GM23248 (cell line): ENCODE measurements at regions not wholly inside any gene's neighbourhood (a gene's known extent, or its start where the extent isn't known, plus 50 kb on each side); places are given as distances from the start of the nearest gene placed in this dataset.

Source experiments
- DNase-seq: peaks from one replicate; pipeline ENCODE4 v3.0.0-alpha.2; 2015
- H2AFZ ChIP-seq: fragments of 200-600 bp; sonication (generic); 2 replicates; pipeline ENCODE4 v1.6.1; 2016; ENCODE audit warnings: antibody characterized with exemption
- H3F3A ChIP-seq: fragments of 200-600 bp; sonication (generic); 2 replicates; pipeline ENCODE4 v1.6.1; 2016; ENCODE audit warnings: mild to moderate bottlenecking, antibody characterized with exemption, mixed run types; ENCODE audit not compliant: insufficient read depth
- H3K27ac ChIP-seq: fragments of 200-600 bp; sonication (generic); 2 replicates; pipeline ENCODE4 v1.5.1; 2016; ENCODE audit warnings: mild to moderate bottlenecking
- H3K27me3 ChIP-seq: fragments of 200-600 bp; sonication (generic); replicated peaks from 2 replicates; pipeline ENCODE4 v1.6.1; 2016; ENCODE audit warnings: mild to moderate bottlenecking; ENCODE audit not compliant: insufficient read depth
- H3K36me3 ChIP-seq: fragments of 200-600 bp; sonication (generic); 2 replicates; pipeline ENCODE4 v1.6.1; 2016; ENCODE audit warnings: low read depth, mild to moderate bottlenecking
- H3K4me1 ChIP-seq: fragments of 200-600 bp; sonication (generic); 2 replicates; pipeline ENCODE4 v1.6.1; 2016; ENCODE audit warnings: mild to moderate bottlenecking; ENCODE audit not compliant: insufficient read depth
- H3K4me2 ChIP-seq: fragments of 200-600 bp; sonication (generic); one replicate; pipeline ENCODE4 v1.6.1; 2016; ENCODE audit warnings: mild to moderate bottlenecking; ENCODE audit not compliant: unreplicated experiment
- H3K4me3 ChIP-seq: fragments of 200-600 bp; sonication (generic); 2 replicates; pipeline ENCODE4 v1.5.1; 2016; ENCODE audit warnings: mild to moderate bottlenecking
- H3K79me2 ChIP-seq: fragments of 200-600 bp; sonication (generic); 2 replicates; pipeline ENCODE4 v1.6.1; 2016; ENCODE audit warnings: mild to moderate bottlenecking; ENCODE audit not compliant: insufficient read depth
- H3K9ac ChIP-seq: fragments of 200-600 bp; sonication (generic); 2 replicates; pipeline ENCODE4 v1.6.1; 2016; ENCODE audit warnings: mild to moderate bottlenecking
- H3K9me2 ChIP-seq: fragments of 200-600 bp; sonication (generic); 2 replicates; pipeline ENCODE4 v1.6.1; 2016; ENCODE audit warnings: mixed run types, mild to moderate bottlenecking, moderate library complexity; ENCODE audit not compliant: insufficient read depth
- H3K9me3 ChIP-seq: fragments of 200-600 bp; sonication (generic); one replicate; pipeline ENCODE4 v1.6.1; 2017; ENCODE audit warnings: low read depth
- H4K20me1 ChIP-seq: fragments of 200-600 bp; sonication (generic); 2 replicates; pipeline ENCODE4 v1.6.0; 2016; ENCODE audit not compliant: insufficient read depth
- EZH2 ChIP-seq: fragments of 200-600 bp; sonication (generic); IDR thresholded peaks from 2 replicates; pipeline ENCODE4 v1.6.1; 2018; ENCODE audit warnings: antibody characterized with exemption, mild to moderate bottlenecking; ENCODE audit not compliant: insufficient read depth, poor library complexity, severe bottlenecking
- EZH2phosphoT487 ChIP-seq: fragments of 200-600 bp; sonication (generic); IDR thresholded peaks from 2 replicates; pipeline ENCODE4 v1.6.1; 2018; ENCODE audit warnings: antibody characterized with exemption, moderate library complexity, mild to moderate bottlenecking, low read depth; ENCODE audit not compliant: insufficient read depth
- WGBS, 2 experiments: methylation state at CpG; one replicate each; pipeline ENCODE4 v1.1.6; 2015 to 2017; ENCODE audit warnings: low lambda C conversion rate in 2 of 2, low coverage in 1 of 2; ENCODE audit errors: missing lambda C conversion rate in 2 of 2; 5-methylcytosine and 5-hydroxymethylcytosine counted together
- in situ Hi-C: fragments of 300-500 bp; cut with MboI; formaldehyde crosslinking; loops from 2 replicates; pipeline ENCODE4 v1.15.0; 2020

DNA sequence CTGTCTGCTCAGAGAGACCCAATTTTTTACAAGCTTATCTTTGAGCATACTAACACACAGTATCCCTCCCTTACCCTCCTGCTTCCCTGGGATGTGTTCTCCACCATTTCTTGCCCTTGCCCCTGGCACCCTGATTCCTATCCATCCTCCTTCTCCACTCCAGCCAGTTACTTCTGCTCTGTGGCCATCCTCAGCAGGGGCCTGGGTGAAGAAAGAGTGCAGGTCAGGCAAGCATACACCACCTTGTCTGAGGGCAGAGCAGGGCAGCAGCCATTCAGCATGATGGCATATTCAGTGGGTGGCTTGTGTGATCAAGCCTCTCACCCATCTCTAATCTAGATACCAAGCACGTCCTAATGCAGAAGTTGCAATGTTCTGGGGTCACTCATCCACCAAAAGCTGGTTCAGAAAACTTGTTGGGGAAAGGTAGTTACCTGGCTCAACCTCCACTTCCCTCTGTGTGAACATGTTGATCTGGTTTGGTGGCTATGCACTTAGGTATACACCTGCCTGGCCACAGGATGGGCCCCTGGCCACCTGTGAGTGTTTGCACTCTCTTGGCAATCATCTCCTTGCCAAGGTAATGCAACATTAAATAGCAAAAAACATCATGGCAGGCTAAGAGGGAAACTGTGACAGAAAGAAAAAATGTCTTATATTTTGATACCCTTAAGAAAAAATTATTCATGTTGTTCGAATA, 900.3 kb upstream of the MIR17HG start:
- no peaks in the 10 kb centered on the region for H3K9me3 ChIP-seq
- DNase-seq: no peak
- H3K79me2 ChIP-seq: no peaks in the 10 kb centered on the region
- no peak overlapping the region for H3K27ac ChIP-seq
- H3K9me2 ChIP-seq: no peaks in the 10 kb centered on the region
- H2AFZ ChIP-seq: no peak overlapping the region
- in situ Hi-C loops: no loop called here
- H3K4me1 ChIP-seq: peaks cover 49% of the 10 kb centered on the region
- H3F3A ChIP-seq: peaks cover 43% of the 10 kb centered on the region
- no peak overlapping the region for H3K4me2 ChIP-seq
- H3K9ac ChIP-seq: no peak overlapping the region
- H4K20me1 ChIP-seq: no peaks in the 10 kb centered on the region
- H3K27me3 ChIP-seq: no peaks in the 10 kb centered on the region
- no peak for TF ChIP-seq EZH2phosphoT487
- no peak for TF ChIP-seq EZH2
- 90 to 93% methylated on average over 2 of the region's 2 CpGs for WGBS, 2 experiments
- H3K36me3 ChIP-seq: no peaks in the 10 kb centered on the region
- H3K4me3 ChIP-seq: no peak overlapping the region

DNA sequence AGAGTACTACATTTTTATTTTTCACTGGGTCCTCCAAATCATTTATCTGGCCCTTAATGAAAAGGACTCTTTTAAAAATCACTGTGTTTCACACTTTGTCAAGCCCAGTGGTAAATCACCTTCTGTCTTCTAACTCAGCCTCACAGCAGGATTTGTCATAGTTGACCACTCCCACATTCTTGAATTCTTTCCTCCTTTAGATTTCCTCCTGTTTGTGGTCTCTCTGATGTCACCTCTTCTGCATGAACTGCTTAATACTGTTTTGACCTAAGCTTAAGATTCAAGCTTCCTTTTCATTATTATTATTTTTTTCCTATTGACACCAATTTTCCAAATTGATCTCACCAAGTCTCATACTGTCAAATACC, 899.8 kb upstream of the MIR17HG start:
- 0 out of 2 replicates have a peak overlapping the region, but pooled peaks have one; percentile 29 for H3K27ac ChIP-seq
- no peak overlapping the region for H3K4me3 ChIP-seq
- H3K9ac ChIP-seq: no peak overlapping the region
- peaks cover 49% of the 10 kb centered on the region for H3K4me1 ChIP-seq
- TF ChIP-seq EZH2 (no peak), EZH2phosphoT487 (no peak)
- no peaks in the 10 kb centered on the region for H3K79me2 ChIP-seq
- in situ Hi-C loops: no loop called here
- no peaks in the 10 kb centered on the region for H3K9me3 ChIP-seq
- H2AFZ ChIP-seq: no peak overlapping the region; the same call in 1 of the 2 replicates
- H3K9me2 ChIP-seq: no peaks in the 10 kb centered on the region
- no peak overlapping the region for H3K4me2 ChIP-seq
- H4K20me1 ChIP-seq: no peaks in the 10 kb centered on the region
- peak; percentile 76 for DNase-seq
- H3K36me3 ChIP-seq: no peaks in the 10 kb centered on the region
- H3K27me3 ChIP-seq: no peaks in the 10 kb centered on the region
- peaks cover 43% of the 10 kb centered on the region for H3F3A ChIP-seq

DNA sequence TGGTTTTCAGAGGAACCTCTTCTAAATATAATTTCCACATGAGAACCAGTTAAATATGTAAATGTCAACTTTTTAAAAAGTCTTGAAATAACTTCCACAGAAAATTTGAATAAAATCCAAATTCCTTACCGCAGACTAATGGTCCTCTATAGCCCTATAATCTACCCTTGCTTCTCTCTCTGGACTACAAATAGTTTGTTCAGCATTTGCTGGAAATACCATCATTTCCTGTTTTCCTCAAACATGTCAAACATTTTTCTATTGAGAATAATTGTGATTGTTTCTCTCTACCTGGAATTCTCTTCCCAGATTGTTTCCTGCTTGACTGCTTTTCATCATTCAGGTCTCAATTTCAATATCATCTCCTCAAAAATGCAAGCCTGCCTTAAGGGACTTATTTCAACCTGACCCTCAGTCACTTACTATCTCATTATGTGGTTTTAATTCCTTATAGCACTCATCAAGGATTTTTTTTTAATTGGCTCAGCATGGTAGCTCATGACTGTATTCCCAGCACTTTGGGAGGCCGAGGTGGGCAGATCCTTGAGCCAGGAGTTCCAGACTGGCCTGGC, 898.9 kb upstream of the MIR17HG start:
- peak; percentile 8 for DNase-seq
- Histone ChIP-seq H2AFZ (no peak overlapping the region; the same call in 1 of the 2 replicates), H3K4me3 (no peak overlapping the region), H3K9me2 (no peaks in the 10 kb centered on the region), H3K9ac (no peak overlapping the region), H3F3A (peaks cover 35% of the 10 kb centered on the region), H4K20me1 (no peaks in the 10 kb centered on the region), H3K4me2 (no peak overlapping the region), H3K4me1 (peaks cover 43% of the 10 kb centered on the region), H3K9me3 (no peaks in the 10 kb centered on the region), H3K79me2 (no peaks in the 10 kb centered on the region), H3K27me3 (no peaks in the 10 kb centered on the region), H3K36me3 (no peaks in the 10 kb centered on the region), H3K27ac (peak overlapping the region; percentile 29; the same call in 1 of the 2 replicates)
- in situ Hi-C loops: no loop called here
- no peak for TF ChIP-seq EZH2
- no peak for TF ChIP-seq EZH2phosphoT487
- WGBS, 2 experiments: 58 to 78% methylated on average over 2 of the region's 2 CpGs

DNA sequence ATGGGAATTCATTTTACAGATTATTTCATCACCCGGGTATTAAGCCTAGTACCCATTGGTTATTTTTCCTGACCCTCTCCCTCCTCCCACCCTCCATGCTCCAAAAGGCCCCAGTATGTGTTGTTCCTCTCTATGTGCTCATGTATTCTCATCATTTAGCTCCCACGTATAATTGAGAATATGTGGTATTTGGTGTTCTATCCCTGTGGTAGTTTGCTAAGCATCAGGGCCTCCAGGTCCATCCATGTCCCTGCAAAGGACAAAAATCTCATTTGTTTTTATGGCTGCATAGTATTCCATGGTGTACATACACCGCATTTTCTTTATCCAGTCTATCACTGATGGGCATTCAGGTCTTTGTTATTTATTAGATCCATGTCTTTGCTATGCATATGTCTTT, 894.1 kb upstream of the MIR17HG start:
- H4K20me1 ChIP-seq: no peaks in the 10 kb centered on the region
- no peaks in the 10 kb centered on the region for H3K9me3 ChIP-seq
- H3K4me1 ChIP-seq: peaks cover 18% of the 10 kb centered on the region
- no peak overlapping the region for H3K9ac ChIP-seq
- 91 to 93% methylated on average over 3 of the region's 3 CpGs for WGBS, 2 experiments
- no peaks in the 10 kb centered on the region for H3K79me2 ChIP-seq
- no peak for DNase-seq
- TF ChIP-seq EZH2 (no peak), EZH2phosphoT487 (no peak)
- H3K4me3 ChIP-seq: no peak overlapping the region
- H3K4me2 ChIP-seq: no peak overlapping the region
- no peaks in the 10 kb centered on the region for H3K36me3 ChIP-seq
- no peak overlapping the region for H2AFZ ChIP-seq
- in situ Hi-C loops: no loop called here
- H3F3A ChIP-seq: peaks cover 5% of the 10 kb centered on the region
- no peaks in the 10 kb centered on the region for H3K9me2 ChIP-seq
- H3K27me3 ChIP-seq: no peaks in the 10 kb centered on the region
- H3K27ac ChIP-seq: no peak overlapping the region
